Mesothelial cell of epicardium (in vitro differentiated cells): ENCODE measurements at regions not wholly inside any gene's neighbourhood (a gene's known extent, or its start where the extent isn't known, plus 50 kb on each side); places are given as distances from the start of the nearest gene placed in this dataset.

Source experiments
- DNase-seq, 2 experiments: peaks; one replicate each; pipeline ENCODE4 v3.0.0; 2021; ENCODE audit warnings: low spot score in 2 of 2; ENCODE audit not compliant: unreplicated experiment in 2 of 2
- H3K27ac Mint-ChIP-seq: 2 replicates; pipeline ENCODE4 v1.8.0; 2021; ENCODE audit warnings: mixed read lengths
- H3K27me3 Mint-ChIP-seq: 2 replicates; pipeline ENCODE4 v1.8.0; 2021; ENCODE audit warnings: low read depth, mixed read lengths
- H3K36me3 Mint-ChIP-seq: 2 replicates; pipeline ENCODE4 v1.8.0; 2021; ENCODE audit warnings: mixed read lengths
- H3K4me1 Mint-ChIP-seq: 2 replicates; pipeline ENCODE4 v1.8.0; 2021; ENCODE audit warnings: mixed read lengths
- H3K4me3 Mint-ChIP-seq: 2 replicates; pipeline ENCODE4 v1.8.0; 2021; ENCODE audit warnings: mild to moderate bottlenecking, moderate library complexity, mixed read lengths
- H3K9me3 Mint-ChIP-seq: 2 replicates; pipeline ENCODE4 v1.8.0; 2021; ENCODE audit warnings: mixed read lengths
- TF ChIP-seq, protein P1 (sequence below): fragments of 200-600 bp; sonication (generic); IDR thresholded peaks from one replicate; pipeline ENCODE4 v1.5.0; 2021; ENCODE audit warnings: antibody characterized with exemption; ENCODE audit not compliant: unreplicated experiment

DNA sequence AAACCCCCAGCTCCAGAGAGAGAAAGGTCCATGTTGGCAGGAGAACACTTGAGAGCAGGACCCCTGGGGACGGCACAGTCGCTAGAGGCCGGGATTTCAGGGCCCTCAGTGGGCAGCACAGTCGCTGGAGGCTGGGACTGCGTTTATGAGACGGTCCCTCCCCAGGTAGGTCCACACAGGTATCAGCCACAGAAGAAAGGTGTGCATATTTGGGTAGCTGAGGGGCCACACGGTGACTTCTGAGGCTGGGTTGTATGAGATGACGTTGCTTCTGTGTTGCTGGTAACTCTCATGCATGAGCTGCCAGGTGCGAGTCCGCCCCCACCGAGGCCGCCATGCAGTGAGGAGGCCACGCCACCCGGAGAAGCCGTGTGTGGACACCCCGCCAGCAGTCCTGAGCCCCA is 56.9 kb upstream of the PPP2R2D start:
- Mint-ChIP-seq H3K27ac (no peak overlapping the region), H3K9me3 (no peaks in the 10 kb centered on the region), H3K4me1 (no peaks in the 10 kb centered on the region), H3K36me3 (no peaks in the 10 kb centered on the region), H3K27me3 (peaks cover 6% of the 10 kb centered on the region), H3K4me3 (no peak overlapping the region)
- DNase-seq = no peak
- TF ChIP-seq, protein P1, sequence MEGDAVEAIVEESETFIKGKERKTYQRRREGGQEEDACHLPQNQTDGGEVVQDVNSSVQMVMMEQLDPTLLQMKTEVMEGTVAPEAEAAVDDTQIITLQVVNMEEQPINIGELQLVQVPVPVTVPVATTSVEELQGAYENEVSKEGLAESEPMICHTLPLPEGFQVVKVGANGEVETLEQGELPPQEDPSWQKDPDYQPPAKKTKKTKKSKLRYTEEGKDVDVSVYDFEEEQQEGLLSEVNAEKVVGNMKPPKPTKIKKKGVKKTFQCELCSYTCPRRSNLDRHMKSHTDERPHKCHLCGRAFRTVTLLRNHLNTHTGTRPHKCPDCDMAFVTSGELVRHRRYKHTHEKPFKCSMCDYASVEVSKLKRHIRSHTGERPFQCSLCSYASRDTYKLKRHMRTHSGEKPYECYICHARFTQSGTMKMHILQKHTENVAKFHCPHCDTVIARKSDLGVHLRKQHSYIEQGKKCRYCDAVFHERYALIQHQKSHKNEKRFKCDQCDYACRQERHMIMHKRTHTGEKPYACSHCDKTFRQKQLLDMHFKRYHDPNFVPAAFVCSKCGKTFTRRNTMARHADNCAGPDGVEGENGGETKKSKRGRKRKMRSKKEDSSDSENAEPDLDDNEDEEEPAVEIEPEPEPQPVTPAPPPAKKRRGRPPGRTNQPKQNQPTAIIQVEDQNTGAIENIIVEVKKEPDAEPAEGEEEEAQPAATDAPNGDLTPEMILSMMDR = no peak

DNA sequence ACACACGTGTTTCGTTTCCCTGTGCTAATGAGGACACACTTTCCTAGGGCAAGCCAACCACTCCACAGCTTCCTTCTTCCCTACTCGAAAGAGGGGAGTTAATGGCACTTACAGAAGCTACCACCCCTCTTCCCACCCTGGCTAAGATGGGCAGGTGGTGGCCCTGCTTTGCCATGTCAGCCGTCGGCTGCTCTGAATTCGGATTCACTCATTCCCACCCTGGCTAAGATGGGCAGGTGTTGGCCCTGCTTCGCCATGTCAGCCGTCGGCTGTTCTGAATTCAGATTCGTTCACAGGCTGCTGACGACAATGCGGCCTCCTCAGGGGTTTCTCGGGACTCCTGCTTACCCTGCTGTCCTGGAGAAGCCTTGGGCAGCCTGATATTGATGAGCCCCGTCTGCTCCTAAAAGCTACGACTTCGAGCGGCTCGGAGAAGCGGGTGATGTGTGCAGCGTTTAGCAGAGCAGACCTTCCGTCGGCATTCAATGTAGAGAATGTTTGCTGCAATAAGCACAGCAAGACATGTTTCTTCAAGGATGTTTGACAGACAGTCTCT is 56.2 kb upstream of the PPP2R2D start:
- peaks cover 6% of the 10 kb centered on the region for H3K27me3 Mint-ChIP-seq
- no peaks in the 10 kb centered on the region for H3K9me3 Mint-ChIP-seq
- no peaks in the 10 kb centered on the region for H3K4me1 Mint-ChIP-seq
- TF ChIP-seq, protein P1 = no peak
- no peak for DNase-seq
- no peak overlapping the region for H3K4me3 Mint-ChIP-seq
- no peak overlapping the region for H3K27ac Mint-ChIP-seq
- no peaks in the 10 kb centered on the region for H3K36me3 Mint-ChIP-seq

DNA sequence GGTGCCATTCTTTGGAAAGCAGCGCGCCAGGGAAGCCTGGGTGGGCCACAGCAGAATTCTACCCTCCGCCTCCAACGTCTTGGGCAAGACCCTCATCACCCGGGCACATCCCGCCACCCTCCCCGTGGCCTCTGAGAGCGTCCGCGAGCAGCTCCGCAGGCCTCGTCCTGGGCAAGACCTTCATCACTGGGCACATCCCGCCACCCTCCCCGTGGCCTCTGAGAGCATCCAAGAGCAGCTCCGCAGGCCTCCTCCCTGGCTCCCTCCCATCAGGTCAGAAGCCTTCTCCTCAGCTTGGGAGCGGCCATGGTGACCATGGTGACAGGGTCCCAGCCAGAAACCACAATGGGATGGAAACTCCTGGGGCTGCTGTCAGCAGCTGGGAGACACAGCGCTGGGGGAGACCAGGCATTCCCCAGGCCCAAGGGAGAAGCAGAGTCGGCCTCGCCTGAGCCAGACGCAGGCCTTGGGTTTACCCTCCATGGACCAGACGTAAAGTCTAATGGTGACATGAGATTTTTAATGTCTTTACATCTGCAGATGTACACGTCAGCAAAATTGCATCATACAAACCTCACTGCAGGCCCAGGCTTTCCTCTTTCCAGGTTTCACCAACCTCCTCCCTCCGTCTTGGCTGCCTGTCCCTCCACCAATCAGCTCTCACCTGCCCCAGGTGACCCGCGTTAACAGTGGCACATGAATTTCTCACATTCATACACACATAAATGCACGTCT is 55.1 kb upstream of the PPP2R2D start:
- H3K9me3 Mint-ChIP-seq = no peaks in the 10 kb centered on the region
- TF ChIP-seq, protein P1 = no peak
- no peak for DNase-seq
- no peak overlapping the region for H3K4me3 Mint-ChIP-seq
- no peaks in the 10 kb centered on the region for H3K36me3 Mint-ChIP-seq
- H3K27ac Mint-ChIP-seq = no peak overlapping the region
- H3K27me3 Mint-ChIP-seq = peaks cover 6% of the 10 kb centered on the region
- no peaks in the 10 kb centered on the region for H3K4me1 Mint-ChIP-seq

DNA sequence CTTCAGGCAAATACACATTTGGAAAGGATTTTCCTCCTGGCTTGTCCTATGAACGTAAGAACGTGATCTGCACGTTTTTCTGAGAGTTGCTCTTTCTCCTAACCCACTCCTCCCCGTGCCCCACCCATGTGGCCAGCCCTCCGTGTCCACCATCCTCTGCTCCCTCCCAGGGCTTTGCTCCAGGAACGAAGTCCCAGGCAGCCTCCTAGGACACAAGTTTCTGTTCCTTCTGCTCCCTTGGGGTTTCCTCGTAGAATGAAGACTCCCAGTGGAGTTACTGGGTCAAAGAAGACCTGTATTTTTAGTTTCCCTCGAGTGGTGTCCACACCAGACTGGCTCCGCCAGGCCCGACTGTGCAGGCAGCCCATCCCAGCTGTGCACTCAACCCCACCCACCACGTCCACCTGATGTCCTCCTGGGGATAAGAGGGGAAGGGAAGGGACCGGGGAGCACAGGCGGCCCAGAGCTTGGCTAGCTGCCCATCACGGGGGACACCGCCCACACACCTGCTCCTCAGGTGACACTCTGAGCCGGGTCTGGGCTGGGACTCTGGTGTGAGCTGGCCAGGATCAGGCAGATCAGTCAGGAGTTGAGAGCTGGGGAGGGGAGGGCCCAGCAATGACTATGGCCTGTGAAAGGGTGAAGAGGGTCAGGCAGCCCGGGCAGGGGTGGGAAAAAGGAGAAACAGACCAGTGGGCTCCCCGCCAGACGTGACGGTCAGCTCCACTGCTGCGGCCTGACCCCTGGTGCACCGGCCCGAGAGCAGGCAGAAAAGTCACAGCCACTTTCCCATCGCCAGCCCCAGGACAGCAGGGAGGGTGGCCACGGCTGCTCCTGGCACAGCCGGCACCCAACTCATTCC is 54.3 kb upstream of the PPP2R2D start:
- no peak overlapping the region for H3K27ac Mint-ChIP-seq
- H3K9me3 Mint-ChIP-seq = peaks cover 4% of the 10 kb centered on the region
- no peak overlapping the region for H3K4me3 Mint-ChIP-seq
- H3K27me3 Mint-ChIP-seq = peaks cover 6% of the 10 kb centered on the region
- H3K36me3 Mint-ChIP-seq = no peaks in the 10 kb centered on the region
- H3K4me1 Mint-ChIP-seq = no peaks in the 10 kb centered on the region
- DNase-seq = no peak
- TF ChIP-seq, protein P1 = no peak

DNA sequence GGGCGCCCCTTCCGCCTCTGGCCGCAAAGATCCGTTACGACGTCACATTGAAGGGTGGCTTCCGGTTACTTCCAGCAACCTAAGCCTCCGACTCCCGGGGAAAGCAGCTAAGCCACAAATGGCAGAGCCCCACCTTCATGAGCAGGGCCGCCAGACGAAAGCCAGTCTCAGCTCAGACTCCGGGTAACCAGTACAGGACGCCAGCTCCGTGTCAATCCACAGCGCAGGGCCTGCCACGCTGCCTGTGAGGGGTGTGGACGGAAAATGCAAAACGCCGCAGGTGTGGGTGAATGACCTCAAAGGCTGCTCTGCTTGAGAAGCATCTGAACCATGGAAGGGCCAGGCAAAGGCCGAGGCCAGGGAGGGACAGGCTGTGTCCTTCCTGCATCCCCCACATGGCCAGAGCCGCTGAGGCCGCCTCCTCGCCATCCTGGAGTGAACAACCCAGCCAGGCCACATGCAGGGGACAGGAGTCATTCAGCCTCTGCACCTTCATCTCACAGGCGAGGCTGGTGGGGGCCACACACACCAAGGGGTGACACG is 53.5 kb upstream of the PPP2R2D start:
- H3K9me3 Mint-ChIP-seq = peaks cover 4% of the 10 kb centered on the region
- no peak for DNase-seq
- TF ChIP-seq, protein P1 = no peak
- no peaks in the 10 kb centered on the region for H3K4me1 Mint-ChIP-seq
- H3K27ac Mint-ChIP-seq = no peak overlapping the region
- H3K27me3 Mint-ChIP-seq = peaks cover 11% of the 10 kb centered on the region
- H3K36me3 Mint-ChIP-seq = no peaks in the 10 kb centered on the region
- H3K4me3 Mint-ChIP-seq = no peak overlapping the region
